ENCODE measurements at regions not wholly inside any gene's neighbourhood (a gene's known extent, or its start where the extent isn't known, plus 50 kb on each side); places are given as distances from the start of the nearest gene placed in this dataset.
"Not testable (repeated sequence)": the region's sequence is repeated elsewhere in the genome, so short reads cannot be mapped to it uniquely, and the experiment has no call there.

DNA sequence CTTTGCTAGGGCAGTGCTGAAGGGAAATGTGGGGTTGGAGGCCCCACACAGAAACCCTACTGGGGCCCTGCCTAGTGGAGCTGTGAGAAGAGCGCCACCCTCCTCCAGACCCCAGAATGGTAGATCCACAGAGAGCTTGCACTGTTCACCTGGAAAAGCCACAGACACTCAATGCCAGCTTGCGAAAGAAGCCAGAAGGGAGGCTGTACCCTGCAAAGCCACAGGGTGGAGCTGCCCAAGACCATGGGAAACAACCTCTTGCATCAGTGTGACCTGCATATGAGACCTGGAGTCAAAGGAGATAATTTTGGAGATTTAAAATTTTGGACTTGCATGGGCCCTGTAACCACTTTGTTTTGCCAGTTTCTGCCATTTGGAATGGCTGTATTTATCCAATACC is 615.4 kb upstream of the MIR17HG start:
- no peak for DNase-seq

DNA sequence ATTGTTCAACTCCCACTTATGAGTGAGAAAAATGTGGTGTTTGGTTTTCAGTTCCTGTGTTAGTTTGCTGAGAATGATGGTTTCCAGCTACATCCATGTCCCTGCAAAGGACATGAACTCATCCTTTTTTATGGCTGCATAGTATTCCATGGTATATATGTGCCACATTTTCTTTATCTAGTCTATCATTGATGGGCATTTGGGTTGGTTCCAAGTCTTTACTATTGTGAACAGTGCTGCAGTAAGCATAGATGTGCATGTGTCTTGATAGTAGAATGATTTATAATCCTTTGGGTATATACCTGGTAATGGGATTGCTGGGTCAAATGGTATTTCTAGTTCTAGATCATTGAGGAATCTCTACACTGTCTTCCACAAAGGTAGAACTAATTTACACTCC is 613.0 kb upstream of the MIR17HG start:
- not testable (repeated sequence) for DNase-seq

DNA sequence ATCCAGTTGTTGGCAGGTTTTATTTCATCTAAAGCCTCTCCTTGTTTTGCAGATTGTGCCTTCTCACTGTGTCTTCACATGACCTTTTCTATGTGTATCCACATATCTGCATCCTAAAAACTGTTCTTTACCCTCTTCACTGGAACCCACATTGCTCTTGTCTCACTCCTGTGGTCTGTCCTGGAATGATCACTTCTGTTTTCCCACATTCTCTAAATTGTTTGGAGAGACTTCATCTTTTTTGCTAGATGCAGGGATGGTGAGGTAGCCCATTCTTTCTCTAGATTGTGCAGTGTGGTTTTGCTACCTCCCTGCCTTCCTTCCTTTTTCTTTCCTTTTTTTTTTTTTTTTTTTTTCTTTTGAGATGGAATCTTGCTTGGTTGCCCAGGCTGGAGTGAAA is 608.6 kb upstream of the MIR17HG start:
- DNase-seq = no peak

DNA sequence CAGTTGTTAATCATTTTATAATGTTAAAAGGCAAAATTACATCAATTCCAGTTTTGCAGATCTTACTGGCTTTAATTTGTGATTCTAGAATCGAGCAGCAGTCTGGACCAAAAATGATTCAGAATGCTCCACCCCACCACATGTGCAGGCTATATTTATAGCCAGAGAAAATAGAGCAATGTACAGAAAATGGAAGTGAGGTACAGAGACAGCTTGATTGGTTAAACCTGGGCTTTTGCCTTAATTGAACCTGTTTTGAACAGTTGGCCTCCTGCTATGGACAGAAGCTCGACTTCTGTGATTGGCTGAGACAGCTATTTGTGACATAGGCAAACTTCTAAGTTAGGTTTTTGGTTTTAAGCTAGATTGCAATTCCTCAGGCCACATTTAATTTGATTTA is 607.4 kb upstream of the MIR17HG start:
- DNase-seq = no peak

DNA sequence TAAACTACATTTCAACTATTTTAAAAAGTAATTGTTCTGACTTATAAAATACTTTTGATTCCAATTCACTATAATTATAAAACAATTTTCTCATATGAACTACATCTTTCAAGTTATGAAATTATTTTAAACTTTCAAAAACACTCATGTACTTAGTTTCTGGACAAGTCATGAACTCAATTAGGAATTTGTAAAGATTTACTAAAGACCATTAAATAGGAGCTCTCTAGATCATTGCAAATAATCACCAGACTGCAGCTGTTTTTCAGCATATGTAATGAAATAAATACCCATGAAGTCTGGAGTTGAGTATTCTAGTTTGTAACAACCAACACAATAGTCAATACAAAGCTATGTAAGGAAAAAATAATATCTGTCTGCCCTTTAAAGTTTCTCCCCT is 605.1 kb upstream of the MIR17HG start:
- no peak for DNase-seq

DNA sequence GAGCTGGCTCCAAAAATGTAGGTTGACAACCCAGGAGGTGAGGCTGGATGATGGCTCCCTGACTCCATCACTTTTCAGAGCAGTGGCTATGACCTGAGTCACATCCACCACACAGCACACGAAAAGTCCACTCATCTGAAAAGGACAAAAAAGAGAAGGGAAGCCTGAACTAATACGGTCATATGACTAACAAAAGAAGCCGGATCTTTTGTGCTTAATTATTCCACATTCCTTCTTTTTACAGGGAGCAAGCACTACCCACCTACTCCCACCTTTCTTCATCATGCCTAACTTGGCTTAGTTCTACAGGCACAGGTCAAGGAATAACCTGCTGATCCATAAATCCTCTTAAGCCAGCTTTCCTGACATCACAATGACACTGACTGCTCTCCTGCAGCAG is 601.3 kb upstream of the MIR17HG start:
- DNase-seq = no peak

DNA sequence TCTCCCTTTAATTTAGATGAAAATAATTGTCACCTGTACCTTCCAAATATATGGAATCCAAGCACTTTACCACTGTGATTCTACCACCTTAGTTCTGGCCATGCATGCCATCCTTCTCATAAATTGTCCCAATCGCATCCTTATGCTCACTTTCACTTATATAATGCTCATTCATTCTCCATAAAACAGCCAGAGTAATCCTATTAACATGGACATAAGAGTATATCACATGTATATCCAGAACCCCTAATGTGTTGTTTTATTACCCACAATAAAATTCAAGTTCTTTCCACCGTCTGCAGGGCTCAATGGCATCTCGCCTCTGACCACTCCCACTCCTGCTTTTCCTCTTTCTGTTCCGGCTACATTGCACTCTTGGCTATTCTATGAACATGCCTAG is 597.5 kb upstream of the MIR17HG start:
- DNase-seq = no peak

DNA sequence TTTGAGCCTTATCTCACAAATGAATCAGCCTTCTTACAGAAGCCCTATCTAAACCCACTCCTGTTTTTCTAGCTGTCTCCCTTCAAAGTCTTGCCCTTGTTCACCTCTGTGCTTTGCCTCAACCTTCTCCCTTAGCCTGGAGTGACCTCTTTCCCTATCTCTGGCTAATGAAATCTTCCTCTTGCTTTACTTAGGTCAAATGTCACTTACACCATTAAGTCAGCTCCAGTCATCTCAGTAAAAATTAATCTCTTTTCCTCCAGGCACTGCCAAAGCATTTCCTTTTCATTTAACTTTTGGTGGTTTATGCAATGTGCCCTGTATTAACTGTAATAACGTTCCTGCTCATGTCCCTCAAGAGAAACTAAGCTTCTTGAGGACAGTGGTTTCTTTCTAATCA is 596.5 kb upstream of the MIR17HG start:
- DNase-seq = no peak

DNA sequence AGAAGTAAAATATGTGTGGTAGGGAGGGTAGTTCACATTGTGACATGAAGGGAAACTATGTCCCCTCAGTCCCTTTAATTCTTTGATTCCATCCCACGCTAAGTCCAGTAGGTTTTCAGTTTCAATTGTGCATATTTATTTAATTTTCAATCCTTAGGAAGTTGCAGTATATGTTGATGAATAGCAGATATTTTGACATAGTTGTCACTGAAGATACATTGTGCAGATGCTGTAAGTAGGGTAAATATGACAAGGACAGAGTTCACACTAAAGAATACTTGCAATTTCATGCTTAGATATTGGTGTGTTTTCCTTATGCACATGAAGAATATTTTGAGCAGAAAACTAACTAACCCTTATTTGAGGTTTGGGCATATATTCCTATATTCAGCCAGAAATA is 595.4 kb upstream of the MIR17HG start:
- no peak for DNase-seq

DNA sequence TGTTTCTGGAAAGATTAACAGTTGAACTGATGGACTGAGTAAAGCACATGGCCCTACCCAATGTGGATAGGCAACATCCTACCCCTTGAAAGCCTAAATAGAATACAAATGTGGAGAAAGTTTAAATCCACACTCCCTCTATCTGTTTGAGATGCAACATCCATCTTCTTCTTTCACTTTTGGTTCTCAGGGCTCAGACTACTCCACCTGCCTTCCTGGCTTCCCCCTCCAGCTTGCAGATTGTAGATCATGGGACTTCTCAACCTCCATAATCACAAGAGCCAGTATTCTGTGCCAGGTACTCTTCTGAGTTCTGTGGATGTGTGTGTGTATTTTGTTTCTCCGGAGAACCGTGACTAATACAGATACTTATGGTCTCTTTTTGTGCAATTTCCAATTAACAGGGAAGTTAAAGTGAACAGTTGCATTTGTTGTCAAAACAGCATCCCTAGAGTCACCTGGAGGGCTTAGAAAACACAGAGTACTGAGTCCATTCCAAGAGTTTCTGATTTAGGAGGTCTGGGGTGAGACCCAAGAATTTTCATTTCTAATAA is 590.3 kb upstream of the MIR17HG start:
- no peak for DNase-seq

DNA sequence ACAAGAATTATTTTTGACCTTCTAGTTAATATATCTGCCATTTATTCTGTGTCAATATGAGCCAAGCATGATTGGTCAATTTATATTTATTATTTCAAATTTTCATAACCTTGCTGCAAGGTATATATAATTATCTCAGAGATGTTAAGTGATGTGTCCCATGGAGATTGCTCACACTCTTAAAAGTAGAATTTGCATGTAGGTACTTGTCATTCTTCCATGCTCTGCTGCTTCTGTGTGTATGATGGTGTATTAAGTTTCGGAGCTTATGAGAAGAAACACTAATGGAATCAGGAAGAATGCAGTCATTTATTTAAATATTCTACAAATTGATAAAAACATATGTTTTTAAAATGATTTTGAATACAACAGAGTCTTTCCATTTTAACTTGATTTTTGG is 586.8 kb upstream of the MIR17HG start:
- no peak for DNase-seq

DNA sequence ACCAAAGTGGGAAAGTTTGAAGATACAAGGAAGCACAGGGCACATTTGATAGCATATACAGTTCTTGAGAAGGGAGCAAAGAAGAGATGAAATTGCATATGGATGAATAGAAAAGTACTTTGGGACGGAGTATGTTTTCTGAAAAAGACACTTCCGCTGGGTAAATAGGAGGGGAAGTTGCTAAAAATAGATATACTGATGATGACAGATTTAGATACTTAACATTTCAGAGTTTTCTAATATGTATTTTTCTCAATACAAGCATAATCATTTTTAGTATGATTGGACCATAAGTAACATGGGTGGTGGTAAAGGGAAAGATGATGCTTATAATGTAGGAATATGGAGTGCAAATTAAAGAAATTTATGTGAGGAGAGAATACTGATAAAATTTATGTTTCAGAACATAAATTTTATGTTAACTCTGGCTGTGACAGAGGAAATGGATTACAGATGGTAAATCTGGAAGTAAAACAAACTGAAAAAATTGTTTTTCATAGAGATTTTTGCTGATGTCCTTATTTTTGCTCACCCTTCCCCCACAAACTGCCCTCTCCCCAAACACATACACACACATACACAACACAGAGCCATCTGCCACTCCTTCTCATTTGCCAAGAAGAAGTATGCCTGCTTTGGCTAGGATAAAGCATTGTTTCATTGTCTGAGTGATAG is 583.9 kb upstream of the MIR17HG start:
- DNase-seq = no peak

DNA sequence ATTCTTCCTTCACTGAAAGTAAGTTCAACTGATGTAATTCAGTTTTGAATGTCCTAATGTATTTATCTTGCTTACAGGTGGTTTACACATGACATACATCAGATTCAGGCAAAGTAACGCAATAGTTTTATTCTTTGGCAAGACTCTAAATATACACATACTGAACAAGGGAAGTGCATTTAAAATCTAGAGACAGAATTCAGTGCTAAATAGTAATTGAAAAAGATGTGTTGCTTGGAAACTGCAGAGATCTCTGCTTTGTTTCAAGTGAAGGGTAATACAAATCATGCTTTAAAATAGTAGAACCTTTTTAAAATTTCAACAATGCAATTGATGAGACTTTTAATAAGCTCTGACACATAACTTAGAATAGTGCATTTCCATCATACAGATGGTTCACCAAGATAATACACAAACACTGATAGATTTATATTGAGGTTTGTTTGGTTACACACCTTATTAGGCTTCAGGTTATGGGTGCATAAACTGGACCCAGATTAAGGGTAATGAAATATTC is 581.0 kb upstream of the MIR17HG start:
- DNase-seq = no peak

DNA sequence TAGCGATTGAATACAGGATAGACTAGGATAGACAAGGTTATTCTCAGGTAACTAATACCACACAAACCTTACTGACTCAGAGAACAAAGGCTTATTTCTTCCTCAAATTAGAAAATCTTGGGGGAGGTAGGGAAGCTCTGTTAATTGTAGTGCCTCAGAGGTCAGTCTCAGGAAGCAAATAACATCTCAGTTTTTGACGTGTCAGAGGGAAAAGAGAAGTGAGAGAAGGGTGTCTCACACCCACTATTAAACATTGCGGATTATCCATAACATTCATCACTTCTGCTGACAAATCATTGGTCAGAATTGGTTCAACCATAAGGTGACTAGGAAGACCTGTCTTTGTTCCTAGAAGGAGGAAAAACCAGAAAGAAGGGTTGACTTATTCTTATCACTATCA is 579.4 kb upstream of the MIR17HG start:
- DNase-seq = no peak

DNA sequence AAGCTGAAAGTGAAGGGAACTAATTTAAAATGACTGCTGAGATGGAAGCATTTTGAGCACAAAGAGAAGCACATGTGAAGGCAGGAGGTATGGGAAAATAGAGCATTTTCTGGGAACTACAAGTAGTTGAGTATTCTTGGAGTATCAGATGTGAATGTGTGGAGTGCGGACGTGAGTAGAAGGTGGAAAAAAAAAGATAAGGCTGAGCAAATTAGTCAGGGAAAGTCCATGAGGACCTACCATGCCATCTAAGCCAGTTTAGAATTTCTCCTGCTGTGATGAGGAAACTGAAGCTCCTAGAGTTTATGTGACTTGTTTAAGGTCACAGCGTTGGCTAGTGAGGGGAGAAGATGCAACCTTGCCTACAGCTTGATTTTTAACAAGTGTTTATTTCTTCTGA is 578.1 kb upstream of the MIR17HG start:
- DNase-seq = no peak

DNA sequence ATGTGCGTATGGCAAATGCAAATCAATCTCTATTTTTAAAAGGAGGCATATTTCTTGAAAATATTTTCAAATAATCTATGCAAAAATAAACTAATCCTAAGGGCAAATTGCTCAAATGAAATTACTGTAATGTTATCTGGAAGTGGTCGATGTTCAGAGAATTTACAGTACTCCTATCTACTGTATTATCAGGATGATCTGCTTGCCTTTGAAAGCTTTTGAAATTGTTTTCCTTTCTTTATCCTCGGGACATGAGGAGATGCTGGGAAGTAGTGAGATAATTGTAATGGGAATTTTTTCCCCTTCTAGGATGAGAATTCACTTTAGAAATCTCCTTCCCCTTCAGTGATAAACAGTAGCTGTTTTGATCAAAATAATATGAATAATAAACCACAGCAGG is 577.2 kb upstream of the MIR17HG start:
- no peak for DNase-seq

DNA sequence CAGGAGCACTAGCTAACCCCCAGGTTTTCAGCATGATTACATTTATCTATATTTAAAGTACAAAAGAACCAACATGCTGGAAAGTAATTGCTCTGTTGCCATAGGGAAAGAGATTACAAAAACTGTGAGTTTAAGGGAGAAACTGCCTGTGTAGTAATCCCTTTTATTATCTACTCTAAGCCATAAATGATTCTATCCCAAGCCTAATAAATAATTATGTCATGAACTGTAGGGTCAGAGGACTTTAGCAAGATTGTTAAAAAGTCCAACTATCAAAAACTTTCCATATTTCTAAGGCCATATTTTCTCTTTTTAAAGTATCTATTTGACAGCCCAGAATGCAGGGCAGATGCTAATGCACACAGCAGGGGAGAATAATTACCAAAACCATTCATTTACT is 573.8 kb upstream of the MIR17HG start:
- DNase-seq = no peak

DNA sequence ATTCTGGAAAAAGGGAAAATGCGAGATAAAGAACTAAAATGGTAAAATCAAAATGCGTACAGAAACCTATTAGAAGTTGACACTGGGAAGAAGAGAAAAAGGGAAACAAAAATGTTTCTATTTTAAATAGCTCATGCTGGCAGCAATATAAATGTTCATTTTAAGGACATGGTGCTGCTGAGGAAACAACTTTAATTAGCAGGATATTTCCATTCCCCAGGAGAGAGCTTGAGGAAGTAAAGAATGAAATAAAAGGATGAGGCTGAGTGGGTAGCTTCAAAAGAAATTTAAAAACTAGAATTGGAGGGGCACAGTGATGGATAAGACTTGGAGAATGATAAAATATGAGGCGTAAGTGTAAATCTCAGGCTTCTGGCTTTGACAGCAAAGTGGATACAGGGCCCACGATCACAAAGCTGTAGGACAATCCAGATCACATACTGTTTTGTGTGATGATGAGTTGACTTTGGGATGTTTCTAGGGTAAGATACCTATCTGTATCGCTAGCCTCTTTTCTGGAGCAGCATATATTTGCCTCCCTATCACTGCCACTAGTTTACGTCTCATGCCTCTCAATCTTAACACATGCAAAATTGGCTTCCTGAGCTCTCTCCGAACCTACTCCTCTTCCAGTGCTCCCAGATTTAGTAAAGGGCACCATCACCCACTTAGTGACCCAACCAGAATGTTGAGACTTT is 571.3 kb upstream of the MIR17HG start:
- DNase-seq = no peak

DNA sequence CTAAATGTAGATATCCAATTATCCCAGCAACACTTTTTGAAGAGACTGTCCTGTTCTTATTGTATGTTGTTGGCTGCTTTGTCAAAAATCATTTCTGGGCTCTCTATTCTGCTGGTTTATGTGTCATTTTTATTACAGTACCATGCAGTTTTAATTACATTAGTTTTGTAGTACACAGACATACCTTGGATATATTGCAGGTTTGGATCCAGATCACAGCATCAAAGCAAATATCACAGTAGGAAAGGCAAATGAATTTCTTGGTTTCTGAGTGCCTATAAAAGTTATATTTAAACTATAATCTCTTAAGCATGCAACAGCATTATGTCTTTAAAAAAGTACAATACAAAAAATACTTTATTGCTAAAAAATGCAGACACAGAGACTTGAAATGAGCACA is 564.2 kb upstream of the MIR17HG start:
- no peak for DNase-seq

DNA sequence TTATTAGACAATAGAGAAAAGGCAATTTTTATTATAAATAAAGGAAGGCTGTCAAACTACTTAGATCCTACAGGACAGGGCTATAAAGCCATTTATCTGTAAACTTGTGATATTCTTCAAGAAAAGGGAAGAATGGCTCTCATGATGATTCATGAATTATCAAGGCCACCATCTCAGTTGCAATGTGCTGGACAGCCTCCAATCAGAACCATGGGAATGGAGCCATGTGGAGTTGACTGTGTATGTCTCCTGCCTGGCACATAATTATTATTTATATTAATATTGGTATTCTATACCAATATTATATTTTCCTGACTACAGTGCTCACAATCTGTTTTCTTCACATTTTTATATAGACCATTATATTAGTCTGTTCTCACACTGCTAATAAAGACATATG is 560.5 kb upstream of the MIR17HG start:
- no peak for DNase-seq

DNA sequence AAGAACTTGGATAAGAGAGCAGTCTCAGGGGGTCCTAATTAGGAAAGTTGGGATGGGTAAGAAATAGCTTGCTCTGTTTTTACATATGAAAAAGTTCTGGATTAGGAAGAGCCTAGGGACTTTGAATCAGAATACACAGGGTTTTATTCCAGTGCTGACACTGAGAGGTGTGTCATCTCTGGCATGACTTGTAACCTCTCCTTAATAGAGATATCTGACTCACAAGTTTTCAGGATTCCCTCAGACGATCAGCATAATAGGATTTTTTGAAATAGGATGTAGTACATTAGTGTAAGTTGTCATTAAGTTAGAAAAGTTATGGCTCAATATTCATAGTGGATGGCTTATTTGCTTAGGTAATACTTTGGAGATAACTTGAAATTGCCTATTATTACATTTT is 555.2 kb upstream of the MIR17HG start:
- no peak for DNase-seq

DNA sequence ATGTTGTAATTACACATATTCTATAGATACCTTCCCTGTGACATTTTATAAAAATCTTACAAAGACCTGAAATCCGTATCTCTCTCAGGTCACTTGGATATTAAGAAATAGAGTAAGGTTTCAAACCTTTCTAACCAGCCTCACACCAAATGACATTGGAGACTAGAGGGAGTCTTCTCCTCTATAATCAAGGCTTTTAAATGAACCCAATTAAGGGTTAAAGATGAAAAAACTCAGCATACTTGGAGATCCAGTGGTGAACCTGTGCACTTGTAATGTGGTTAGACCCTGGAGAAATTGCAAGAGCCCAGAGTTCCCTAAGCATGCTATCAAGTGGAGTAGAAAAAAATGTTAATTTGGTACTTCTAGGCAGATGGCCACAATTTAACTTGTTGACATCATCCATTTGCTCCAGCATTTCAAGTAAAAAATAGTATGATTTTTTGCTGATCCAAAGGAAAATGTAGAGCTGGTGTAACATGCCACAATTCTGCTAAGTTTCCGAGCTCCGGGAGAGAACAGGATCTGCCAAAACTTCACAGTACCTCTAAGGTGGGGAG is 554.1 kb upstream of the MIR17HG start:
- DNase-seq = no peak

DNA sequence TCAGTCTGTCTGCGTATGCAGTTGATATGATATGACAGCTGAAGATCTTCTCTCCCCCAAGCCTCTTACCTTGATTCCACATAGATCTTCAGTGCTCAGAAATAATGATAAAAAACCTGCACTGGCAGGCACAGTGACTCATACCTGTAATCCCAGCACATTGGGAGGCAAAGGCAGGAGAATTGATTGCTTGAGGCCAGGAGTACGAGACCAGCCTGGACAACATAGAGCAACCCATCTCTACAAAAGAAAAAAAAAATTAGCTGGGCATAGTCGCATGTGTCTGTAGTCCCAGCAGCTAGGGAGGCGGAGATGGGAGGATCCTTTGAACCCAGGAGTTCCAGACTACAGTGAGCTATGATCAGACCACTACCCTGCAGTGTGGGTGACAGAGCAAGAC is 551.0 kb upstream of the MIR17HG start:
- DNase-seq = no peak

DNA sequence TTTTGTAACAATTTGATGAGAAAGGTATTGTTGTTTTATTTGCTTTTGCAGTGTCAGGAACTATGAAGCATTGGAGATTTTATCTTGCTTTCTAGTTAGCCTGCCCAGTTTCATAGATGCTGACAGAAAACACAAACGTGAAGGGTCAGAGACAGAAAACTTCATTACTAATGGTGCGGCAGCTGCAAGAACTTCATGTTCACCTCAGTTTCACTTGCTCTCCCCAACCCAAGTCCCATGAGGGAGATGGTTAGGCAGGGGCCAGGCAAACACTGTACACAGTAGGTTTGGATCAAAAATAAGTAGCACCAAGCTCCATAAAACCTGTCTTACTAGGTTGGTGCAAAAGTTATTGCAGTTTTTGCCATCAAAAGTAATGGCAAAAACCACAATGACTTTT is 550.2 kb upstream of the MIR17HG start:
- DNase-seq = no peak

Data from CD4-positive, alpha-beta T cell treated with Interleukin-6 for 4 hours (primary cell).